GM19099 (cell line): ENCODE measurements at regions not wholly inside any gene's neighbourhood (a gene's known extent, or its start where the extent isn't known, plus 50 kb on each side); places are given as distances from the start of the nearest gene placed in this dataset.

Source experiments
- POLR2A ChIP-seq: IDR thresholded peaks from 3 replicates; pipeline ENCODE4 v1.6.1; 2011; ENCODE audit warnings: low read depth; ENCODE audit not compliant: insufficient read length; ENCODE audit errors: extremely low read depth

DNA sequence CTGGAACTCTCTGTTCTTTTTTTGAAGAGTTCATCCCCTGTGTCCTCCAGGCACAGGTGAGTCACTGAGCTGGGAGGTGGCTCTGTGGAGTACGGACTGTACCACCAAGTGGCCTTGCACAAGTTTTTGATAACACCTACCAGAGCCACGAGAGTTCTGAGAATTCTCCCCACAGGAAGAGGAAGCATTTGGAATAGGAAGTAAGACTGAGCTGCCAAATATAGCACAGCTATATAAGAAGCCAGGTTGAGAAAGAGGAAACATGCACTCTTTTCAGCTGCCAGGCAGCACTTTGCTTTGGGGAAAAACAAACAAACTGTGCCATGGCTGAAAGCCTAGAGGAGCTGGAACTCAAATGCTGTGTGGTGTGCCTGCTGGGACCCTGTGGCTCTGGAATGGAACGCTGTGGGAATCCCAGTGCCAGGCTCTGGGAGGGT, 70.8 kb upstream of the RIPOR2 start:
- TF ChIP-seq POLR2A = no peak

- TF ChIP-seq POLR2A = no peak
Observed at GRCh38 chr6:25007269-25007699, 71.5 kb upstream of the RIPOR2 start.

DNA sequence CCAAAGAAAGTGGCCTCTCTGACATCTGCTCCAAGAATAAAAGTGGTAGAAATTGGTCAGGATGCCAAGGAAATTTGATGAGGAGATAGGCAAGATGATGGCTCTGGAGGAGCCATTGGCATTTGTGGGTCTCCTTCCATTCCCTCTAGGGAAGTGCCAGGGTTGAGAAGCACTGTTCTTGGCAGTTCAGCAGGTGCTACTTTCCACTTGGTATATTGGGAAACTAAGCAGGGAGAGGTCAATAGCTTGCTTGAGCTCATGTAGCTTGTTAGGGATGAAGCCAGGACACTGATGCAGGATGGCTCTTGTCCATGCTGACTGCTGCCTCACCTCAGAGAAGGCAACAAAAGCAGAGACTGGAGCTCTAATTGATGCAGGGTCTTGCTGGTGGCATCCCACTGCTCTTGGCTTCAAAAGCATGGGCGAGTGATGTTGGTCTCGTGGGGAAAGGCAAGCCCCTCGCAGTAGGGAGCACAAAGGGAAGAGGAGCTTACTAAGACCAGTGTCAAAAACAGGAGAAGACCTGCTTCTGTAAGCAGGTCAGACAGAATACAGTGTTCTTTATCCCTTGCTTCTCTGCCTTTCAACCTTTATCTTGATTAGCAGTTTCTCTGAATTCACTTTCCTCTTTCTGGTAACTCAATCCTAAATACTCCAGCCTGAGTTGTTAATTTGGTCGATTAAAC, 73.1 kb upstream of the RIPOR2 start:
- TF ChIP-seq POLR2A = no peak

DNA sequence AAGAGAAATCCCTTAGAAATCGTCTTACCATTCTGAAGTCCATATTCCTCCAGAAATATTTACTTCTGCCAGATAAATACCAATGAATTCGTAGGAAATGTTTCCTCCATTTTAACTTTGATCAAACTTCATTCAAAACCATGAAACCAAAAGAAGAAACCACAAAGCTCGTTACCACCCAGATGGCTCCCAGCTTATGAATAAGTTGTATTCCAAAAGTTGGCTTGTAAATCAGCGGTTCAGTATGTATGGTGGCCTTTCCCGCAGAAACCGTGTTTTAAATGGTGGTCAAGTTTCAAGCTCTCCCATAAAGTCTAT, 73.6 kb upstream of the RIPOR2 start:
- TF ChIP-seq POLR2A = no peak

- no peak for TF ChIP-seq POLR2A
Observed at GRCh38 chr6:25010176-25010575, 74.4 kb upstream of the RIPOR2 start.

GRCh38 chr6:25010902-25011625, 75.3 kb upstream of the RIPOR2 start:
- no peak for TF ChIP-seq POLR2A

DNA sequence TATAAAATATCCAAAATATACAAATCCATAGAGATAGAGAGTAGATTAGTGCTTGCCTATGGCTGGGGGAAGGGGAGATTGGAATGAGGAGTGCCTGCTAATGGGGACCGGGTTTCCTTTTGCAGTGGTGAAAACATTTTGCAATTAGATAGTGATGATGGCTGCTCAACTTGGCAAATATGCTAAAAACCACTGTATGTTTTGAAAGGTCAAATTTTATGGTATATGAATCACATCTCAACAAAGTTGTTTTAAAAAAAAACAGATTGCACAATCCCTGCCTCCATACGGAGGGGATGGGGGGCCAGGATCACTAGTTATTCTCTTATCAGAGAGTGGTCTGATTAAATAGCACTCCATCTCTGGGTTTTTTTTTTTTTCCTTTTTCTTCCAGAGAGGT, 76.9 kb upstream of the RIPOR2 start:
- no peak for TF ChIP-seq POLR2A

DNA sequence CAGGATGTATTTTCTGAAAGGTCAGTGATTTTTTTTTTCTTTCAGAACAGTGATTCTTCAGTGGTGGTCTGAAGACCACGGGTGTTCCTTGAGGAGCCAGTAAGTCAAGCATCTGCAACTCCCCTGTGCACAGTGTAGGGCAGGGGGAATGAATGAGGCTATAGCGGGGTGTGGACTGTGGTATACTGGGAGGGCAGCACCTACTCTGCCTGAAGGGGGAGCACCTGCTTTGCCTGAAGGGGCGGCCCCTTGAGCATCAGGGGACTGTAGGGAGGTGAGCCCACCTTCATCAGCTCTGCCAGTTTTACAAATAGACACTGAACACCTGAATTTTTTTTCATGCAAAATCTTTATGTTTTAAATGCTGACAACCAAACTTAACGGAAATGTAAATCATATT, 77.5 kb upstream of the RIPOR2 start:
- no peak for TF ChIP-seq POLR2A

- TF ChIP-seq POLR2A = no peak
Observed at GRCh38 chr6:25014369-25014768, 78.6 kb upstream of the RIPOR2 start.

- no peak for TF ChIP-seq POLR2A
Observed at GRCh38 chr6:25014791-25015560, 79.2 kb upstream of the RIPOR2 start.

GRCh38 chr6:25016014-25016720, 80.4 kb upstream of the RIPOR2 start:
- no peak for TF ChIP-seq POLR2A

DNA sequence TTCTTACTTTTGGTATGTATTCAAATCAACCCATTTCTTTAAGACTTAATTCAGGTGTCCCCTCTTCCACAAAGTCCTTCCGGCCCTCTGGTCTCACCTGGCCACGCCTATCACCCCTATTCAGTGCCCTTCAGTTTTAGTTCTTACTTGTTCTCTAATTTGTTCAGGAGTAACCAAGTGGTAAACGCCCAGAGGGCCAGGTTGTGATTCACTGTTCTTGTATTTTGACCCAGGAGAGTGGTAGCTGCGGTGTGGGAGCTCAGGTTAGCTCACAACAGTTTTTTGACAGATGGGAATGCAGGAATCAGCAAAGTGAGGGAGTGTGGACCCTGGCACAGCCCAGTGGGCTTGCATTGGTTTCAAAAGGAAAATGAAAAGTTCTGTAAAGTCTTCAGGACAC, 81.7 kb upstream of the RIPOR2 start:
- no peak for TF ChIP-seq POLR2A

DNA sequence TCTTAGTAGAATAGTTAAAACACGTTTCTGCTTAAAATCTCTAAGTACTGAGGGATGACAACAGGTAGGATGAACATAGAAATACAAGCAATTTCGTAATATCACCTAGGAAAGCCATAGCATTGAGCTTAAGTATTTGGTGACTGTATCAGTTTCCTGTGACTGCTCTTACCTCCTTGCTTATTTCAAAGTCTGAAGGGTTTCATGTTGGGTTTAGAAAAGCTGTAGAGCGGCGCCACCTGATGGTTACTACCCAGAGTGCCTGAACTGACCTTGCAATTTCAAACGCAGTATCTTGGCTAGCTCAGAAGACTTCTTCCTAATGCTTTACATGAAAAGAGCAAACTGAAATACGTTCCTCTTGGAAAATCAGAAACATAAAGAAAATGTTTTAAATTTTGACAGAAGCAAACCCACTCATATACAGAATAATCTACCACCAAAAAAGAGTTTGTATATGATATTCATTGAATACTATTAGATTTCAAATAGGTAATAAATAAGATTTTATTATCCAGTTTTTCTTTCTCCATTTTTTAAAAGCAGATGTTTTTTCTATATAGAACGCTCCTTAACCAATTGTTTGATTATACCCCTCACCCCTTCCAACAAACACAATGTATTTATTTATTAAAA, 82.3 kb upstream of the RIPOR2 start:
- TF ChIP-seq POLR2A = no peak

DNA sequence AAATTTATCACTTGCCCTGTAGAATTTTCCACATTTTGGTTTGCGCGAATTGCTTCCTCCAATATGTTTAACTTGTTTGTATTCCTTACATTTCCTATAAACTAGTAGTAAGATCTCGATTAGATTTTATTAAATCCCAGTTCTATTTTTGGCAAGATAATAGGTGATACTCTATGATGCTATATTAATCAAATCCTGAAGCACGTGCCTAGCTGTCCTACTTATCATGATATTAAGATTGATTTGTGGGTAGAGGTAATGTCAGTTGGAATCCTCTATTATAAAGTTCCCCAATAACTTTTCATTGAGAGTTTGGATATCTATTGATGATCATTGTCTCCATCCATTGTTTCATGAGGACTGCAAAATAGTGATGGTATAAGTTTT, 82.8 kb upstream of the RIPOR2 start:
- no peak for TF ChIP-seq POLR2A

GRCh38 chr6:25022140-25022553, 86.4 kb upstream of the RIPOR2 start:
- TF ChIP-seq POLR2A = no peak
